ENCODE measurements at regions not wholly inside any gene's neighbourhood (a gene's known extent, or its start where the extent isn't known, plus 50 kb on each side); places are given as distances from the start of the nearest gene placed in this dataset.
"Not testable (repeated sequence)": the region's sequence is repeated elsewhere in the genome, so short reads cannot be mapped to it uniquely, and the experiment has no call there.

GRCh38 chr7:67662804-67663203 lies 666.2 kb downstream of the TYW1 start:
- H3K4me3 ChIP-seq (replicated peaks in 1 of 3), result no peak overlapping the region
- no peak for TF ChIP-seq POLR2A (IDR thresholded peaks at IDR 0.05)
- no peak for TF ChIP-seq CTCF (IDR thresholded peaks at IDR 0.05)
- WGBS, 2 donors, result 100% methylated on average over 1 of the region's 1 CpG
- intact Hi-C loops (cut with DNase I), result no loop called here
- DNase-seq, result no peak
- no peaks in the 10 kb centered on the region for H3K4me1 ChIP-seq
- H3K36me3 ChIP-seq, result no peaks in the 10 kb centered on the region
- no peaks in the 10 kb centered on the region for H3K9me3 ChIP-seq
- no peaks in the 10 kb centered on the region for H3K27me3 ChIP-seq
- no peak overlapping the region for H3K27ac ChIP-seq

GRCh38 chr7:67663644-67664043 lies 667.0 kb downstream of the TYW1 start:
- no peaks in the 10 kb centered on the region for H3K9me3 ChIP-seq
- H3K27ac ChIP-seq, result no peak overlapping the region
- 71 to 87% methylated on average over 1 of the region's 1 CpG for WGBS, 2 donors
- no peak overlapping the region for H3K4me3 ChIP-seq (replicated peaks in 1 of 3)
- intact Hi-C loops (cut with DNase I), result no loop called here
- H3K36me3 ChIP-seq, result no peaks in the 10 kb centered on the region
- no peak for DNase-seq
- TF ChIP-seq CTCF (IDR thresholded peaks at IDR 0.05) (no peak), POLR2A (IDR thresholded peaks at IDR 0.05) (no peak)
- no peaks in the 10 kb centered on the region for H3K4me1 ChIP-seq
- no peaks in the 10 kb centered on the region for H3K27me3 ChIP-seq

GRCh38 chr7:67666359-67666758 lies 669.7 kb downstream of the TYW1 start:
- H3K27me3 ChIP-seq; H3K4me3 ChIP-seq (replicated peaks in 1 of 3); H3K36me3 ChIP-seq; H3K4me1 ChIP-seq; DNase-seq; H3K9me3 ChIP-seq; intact Hi-C loops (cut with DNase I); H3K27ac ChIP-seq: not testable (repeated sequence)
- 58 to 75% methylated on average over 4 of the region's 4 CpGs for WGBS, 2 donors

- Histone ChIP-seq H3K4me3 (replicated peaks in 1 of 3) (no peak overlapping the region), H3K27me3 (no peaks in the 10 kb centered on the region), H3K27ac (no peak overlapping the region), H3K36me3 (no peaks in the 10 kb centered on the region), H3K9me3 (no peaks in the 10 kb centered on the region), H3K4me1 (no peaks in the 10 kb centered on the region)
- TF ChIP-seq POLR2A (IDR thresholded peaks at IDR 0.05) (no peak), CTCF (IDR thresholded peaks at IDR 0.05) (no peak)
- intact Hi-C loops (cut with DNase I), result no loop called here
- DNase-seq, result no peak
- 45 to 69% methylated on average over 4 of the region's 4 CpGs for WGBS, 2 donors
Observed at GRCh38 chr7:67671006-67671548, 674.4 kb downstream of the TYW1 start.

GRCh38 chr7:67673861-67674260 lies 677.2 kb downstream of the TYW1 start:
- WGBS, 2 donors, result 84 to 88% methylated on average over 3 of the region's 3 CpGs
- intact Hi-C loops (cut with DNase I), result no loop called here
- TF ChIP-seq CTCF (IDR thresholded peaks at IDR 0.05) (no peak), POLR2A (IDR thresholded peaks at IDR 0.05) (no peak)
- Histone ChIP-seq H3K4me1 (no peaks in the 10 kb centered on the region), H3K36me3 (no peaks in the 10 kb centered on the region), H3K4me3 (replicated peaks in 1 of 3) (no peak overlapping the region), H3K9me3 (no peaks in the 10 kb centered on the region), H3K27ac (no peak overlapping the region), H3K27me3 (no peaks in the 10 kb centered on the region)
- DNase-seq, result no peak

- H3K4me3 ChIP-seq (replicated peaks in 1 of 3); intact Hi-C loops (cut with DNase I); H3K4me1 ChIP-seq; H3K27ac ChIP-seq; H3K36me3 ChIP-seq; H3K27me3 ChIP-seq; H3K9me3 ChIP-seq; DNase-seq: not testable (repeated sequence)
- 90 to 94% methylated on average over 5 of the region's 5 CpGs for WGBS, 2 donors
Observed at GRCh38 chr7:67674862-67675261, 678.2 kb downstream of the TYW1 start.
